Lower lobe of right lung (tissue), 2 donors: ENCODE measurements at regions not wholly inside any gene's neighbourhood (a gene's known extent, or its start where the extent isn't known, plus 50 kb on each side); places are given as distances from the start of the nearest gene placed in this dataset.

Source experiments
- ATAC-seq, 2 donors: fragments of 200-7000 bp; cut with Tn5 transposase; one replicate each; pipeline ENCODE4 v1.9.1; 2020 to 2022; ENCODE audit warnings: mild to moderate bottlenecking in 2 of 2, moderate library complexity in 2 of 2
- DNase-seq: peaks from one replicate; pipeline ENCODE4 v3.0.0-alpha.2; 2020
- H3K27ac ChIP-seq: fragments of 200-600 bp; one replicate; pipeline ENCODE4 v1.8.0; 2022
- H3K27me3 ChIP-seq: fragments of 200-600 bp; one replicate; pipeline ENCODE4 v1.8.0; 2022; ENCODE audit warnings: low read depth
- H3K36me3 ChIP-seq: fragments of 200-600 bp; one replicate; pipeline ENCODE4 v1.8.0; 2022; ENCODE audit warnings: mild to moderate bottlenecking
- H3K4me1 ChIP-seq: fragments of 200-600 bp; one replicate; pipeline ENCODE4 v1.8.0; 2022
- H3K4me3 ChIP-seq: fragments of 200-600 bp; one replicate; pipeline ENCODE4 v1.8.0; 2022; ENCODE audit warnings: mild to moderate bottlenecking
- H3K9me3 ChIP-seq: fragments of 200-600 bp; one replicate; pipeline ENCODE4 v1.8.0; 2022
- CTCF ChIP-seq: fragments of 200-600 bp; IDR thresholded peaks from one replicate; pipeline ENCODE4 v1.8.0; 2022; ENCODE audit warnings: antibody characterized with exemption, mild to moderate bottlenecking
- intact Hi-C: fragments of 100-400 bp; cut with DNase I; formaldehyde crosslinking; loops from one replicate; pipeline ENCODE4 v1.11.0; 2022
- donor health status: DM: no; HTN: yes; CAD: no; lungs with severe emphysema.

GRCh38 chr16:82497139-82497538 lies 129.6 kb upstream of the CDH13 start:
- no peak overlapping the region for H3K27ac ChIP-seq
- intact Hi-C loops: no loop called here
- no peak for TF ChIP-seq CTCF
- no peaks in the 10 kb centered on the region for H3K27me3 ChIP-seq
- ATAC-seq (no peak), DNase-seq (no peak)
- H3K4me1 ChIP-seq: no peaks in the 10 kb centered on the region
- no peaks in the 10 kb centered on the region for H3K36me3 ChIP-seq
- no peaks in the 10 kb centered on the region for H3K9me3 ChIP-seq
- H3K4me3 ChIP-seq: no peak overlapping the region

- Histone ChIP-seq H3K36me3 (no peaks in the 10 kb centered on the region), H3K4me3 (no peak overlapping the region), H3K9me3 (no peaks in the 10 kb centered on the region), H3K27ac (no peak overlapping the region), H3K4me1 (no peaks in the 10 kb centered on the region), H3K27me3 (no peaks in the 10 kb centered on the region)
- no peak for ATAC-seq
- no peak for TF ChIP-seq CTCF
- no peak for DNase-seq
- intact Hi-C loops: no loop called here
Measured at GRCh38 chr16:82488460-82488859, 138.3 kb upstream of the CDH13 start.

- H3K27ac ChIP-seq: no peak overlapping the region
- H3K4me3 ChIP-seq: no peak overlapping the region
- H3K4me1 ChIP-seq: no peaks in the 10 kb centered on the region
- ATAC-seq: no peak
- H3K27me3 ChIP-seq: no peaks in the 10 kb centered on the region
- DNase-seq: no peak
- TF ChIP-seq CTCF: no peak
- no peaks in the 10 kb centered on the region for H3K9me3 ChIP-seq
- H3K36me3 ChIP-seq: no peaks in the 10 kb centered on the region
- intact Hi-C loops: no loop called here
Measured at GRCh38 chr16:82481455-82481854, 145.3 kb upstream of the CDH13 start.

- intact Hi-C loops: no loop called here
- Histone ChIP-seq H3K4me3 (no peak overlapping the region), H3K4me1 (no peaks in the 10 kb centered on the region), H3K27me3 (peaks cover 6% of the 10 kb centered on the region), H3K9me3 (no peaks in the 10 kb centered on the region), H3K36me3 (no peaks in the 10 kb centered on the region), H3K27ac (no peak overlapping the region)
- DNase-seq: no peak
- TF ChIP-seq CTCF: no peak
- no peak for ATAC-seq
Measured at GRCh38 chr16:82476786-82477185, 150.0 kb upstream of the CDH13 start.

GRCh38 chr16:82470620-82471152 lies 156.1 kb upstream of the CDH13 start:
- no peak for TF ChIP-seq CTCF
- ATAC-seq: no peak

GRCh38 chr16:82470016-82470415 lies 156.8 kb upstream of the CDH13 start:
- Histone ChIP-seq H3K36me3 (no peaks in the 10 kb centered on the region), H3K27ac (no peak overlapping the region), H3K27me3 (no peaks in the 10 kb centered on the region), H3K4me1 (no peaks in the 10 kb centered on the region), H3K4me3 (no peak overlapping the region), H3K9me3 (no peaks in the 10 kb centered on the region)
- ATAC-seq (no peak), DNase-seq (no peak)
- TF ChIP-seq CTCF: no peak
- intact Hi-C loops: no loop called here

More at GRCh38 chr16:82470620-82471152, 156.1 kb upstream of the CDH13 start:
- Histone ChIP-seq H3K4me1 (no peaks in the 10 kb centered on the region), H3K36me3 (no peaks in the 10 kb centered on the region), H3K27ac (no peak overlapping the region), H3K9me3 (no peaks in the 10 kb centered on the region), H3K4me3 (no peak overlapping the region), H3K27me3 (no peaks in the 10 kb centered on the region)
- intact Hi-C loops: no loop called here
- DNase-seq: no peak
